ENCODE measurements at regions not wholly inside any gene's neighbourhood (a gene's known extent, or its start where the extent isn't known, plus 50 kb on each side); places are given as distances from the start of the nearest gene placed in this dataset.

DNA sequence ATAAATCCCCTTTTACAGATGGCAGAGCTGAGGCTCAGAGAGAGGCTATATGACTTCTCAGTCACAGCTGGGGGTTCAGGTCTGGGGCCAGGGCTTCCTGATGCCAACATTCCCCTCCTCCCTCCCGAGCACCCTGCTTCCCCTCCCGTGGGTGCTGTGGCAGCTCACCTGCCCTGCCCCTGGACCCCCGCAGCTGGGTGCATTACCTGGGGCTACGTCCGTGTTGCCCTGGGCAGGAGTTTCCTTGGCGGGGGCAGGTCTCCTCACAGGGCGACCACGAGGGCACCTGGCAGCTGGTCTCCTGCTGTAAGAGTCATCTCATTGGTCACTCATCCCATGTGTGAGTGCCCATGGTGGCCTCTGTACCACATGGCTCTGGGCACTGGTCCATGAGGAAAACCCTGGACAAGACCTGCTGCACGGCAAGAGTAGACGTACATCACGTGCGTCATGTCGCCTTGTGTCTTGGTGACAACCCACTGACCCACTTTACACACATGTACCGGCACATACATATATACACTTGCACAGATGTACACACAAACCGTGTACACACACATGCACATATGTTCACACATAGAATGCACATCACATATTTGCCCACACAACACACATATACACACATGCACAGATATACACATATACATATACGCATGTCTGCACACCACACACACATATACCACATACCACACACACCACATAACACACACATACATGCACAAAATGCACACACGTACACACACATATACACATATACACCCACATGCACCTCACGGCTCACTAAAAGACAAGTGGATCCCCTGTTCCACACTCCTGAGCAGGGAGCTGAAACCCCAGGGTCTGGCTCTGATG is 134.0 kb downstream of the FOXL1 start:
- TF ChIP-seq POLR2A (IDR thresholded peaks at IDR 0.05; ENCODE audit: low read length) (no peak), GATA1 (IDR thresholded peaks at IDR 0.05; ENCODE audit: low read depth, low read length) (no peak)

Measured in erythroblast (primary cell).